RCC 7860 (cell line): ENCODE measurements at regions not wholly inside any gene's neighbourhood (a gene's known extent, or its start where the extent isn't known, plus 50 kb on each side); places are given as distances from the start of the nearest gene placed in this dataset.
"Not testable (repeated sequence)": the region's sequence is repeated elsewhere in the genome, so short reads cannot be mapped to it uniquely, and the experiment has no call there.

ENCODE experiments used
- DNase-seq: peaks from one replicate; pipeline ENCODE4 v3.0.0-alpha.2; 2015; ENCODE audit warnings: low spot score
- FAIRE-seq: peaks from 2 replicates; lab custom pipeline; 2012; peaks lifted over from hg19 to GRCh38; lab: Jason Lieb, UNC

DNA sequence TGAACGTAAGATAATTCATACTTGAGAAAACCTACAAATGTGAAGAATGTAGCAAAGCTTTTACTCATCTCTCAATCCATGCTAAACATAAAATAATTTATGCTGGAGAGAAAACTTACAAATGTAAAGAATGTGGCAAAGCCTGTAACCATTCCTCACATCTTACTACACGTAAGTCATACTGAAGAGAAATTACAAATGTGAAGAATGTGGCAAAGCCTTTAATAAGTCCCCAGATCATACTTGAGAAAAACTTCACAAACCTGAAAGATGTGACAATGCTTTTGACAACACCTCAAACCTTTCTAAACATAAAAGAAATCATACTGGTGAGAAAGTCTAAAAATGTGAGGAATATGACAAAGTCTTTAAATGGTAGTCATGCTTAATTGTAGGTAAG, 89.4 kb downstream of the ZNF675 start:
- FAIRE-seq, result no peak

DNA sequence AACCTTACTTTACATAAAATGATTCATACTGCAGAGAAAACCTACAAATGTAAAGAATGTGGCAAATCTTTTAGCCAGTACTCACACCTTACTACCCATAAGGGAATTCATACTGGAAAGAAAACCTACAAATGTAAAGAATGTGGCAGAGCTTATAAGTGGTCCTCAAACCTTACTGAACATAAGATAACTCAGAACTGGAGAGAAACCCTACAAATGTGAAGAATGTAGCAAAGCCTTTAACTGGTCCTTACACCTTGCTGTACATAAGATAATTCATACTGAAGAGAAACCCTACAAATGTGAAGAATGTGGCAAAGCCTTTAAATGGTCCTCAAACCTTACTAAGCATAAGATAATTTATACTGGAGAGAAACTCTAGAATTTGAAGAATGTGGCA, 90.1 kb downstream of the ZNF675 start:
- DNase-seq, result no peak
- FAIRE-seq, result no peak

More for the DNA sequence above, 89.4 kb downstream of the ZNF675 start:
- no peak for DNase-seq

DNA sequence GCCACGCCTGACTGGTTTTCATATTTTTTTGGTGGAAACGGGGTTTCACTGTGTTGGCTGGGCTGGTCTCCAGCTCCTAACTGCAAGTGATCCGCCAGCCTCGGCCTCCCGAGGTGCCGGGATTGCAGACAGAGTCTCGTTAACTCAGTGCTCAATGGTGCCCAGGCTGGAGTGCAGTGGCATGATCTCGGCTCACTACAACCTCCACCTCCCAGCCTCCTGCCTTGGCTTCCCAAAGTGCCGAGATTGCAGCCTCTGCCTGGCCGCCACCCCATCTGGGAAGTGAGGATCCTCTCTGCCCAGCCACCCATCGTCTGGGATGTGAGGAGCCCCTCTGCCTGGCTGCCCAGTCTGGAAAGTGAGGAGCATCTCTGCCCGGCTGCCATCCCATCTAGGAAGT, 92.7 kb downstream of the ZNF675 start:
- not testable (repeated sequence) for FAIRE-seq, DNase-seq

DNA sequence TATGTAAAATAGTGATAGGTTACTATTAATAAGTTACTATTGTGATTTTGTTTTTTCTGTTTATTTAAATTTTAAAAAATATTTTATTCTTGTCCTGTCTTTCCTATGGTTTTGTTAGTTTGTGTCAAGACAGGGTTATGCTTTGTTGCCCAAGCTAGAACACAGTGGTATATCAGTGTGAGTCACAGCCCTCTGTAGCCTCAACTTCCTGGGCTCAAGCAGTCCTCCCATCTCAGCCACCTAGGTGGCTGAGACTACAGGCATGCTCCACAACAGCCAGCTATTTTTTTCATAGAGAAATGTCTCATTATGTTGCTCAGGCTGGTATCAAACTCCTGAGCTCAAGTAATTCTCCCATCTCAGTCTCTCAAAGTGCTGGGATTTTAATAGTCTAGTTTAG, 99.5 kb downstream of the ZNF675 start:
- DNase-seq, result no peak
- FAIRE-seq, result peak; percentile 71

DNA sequence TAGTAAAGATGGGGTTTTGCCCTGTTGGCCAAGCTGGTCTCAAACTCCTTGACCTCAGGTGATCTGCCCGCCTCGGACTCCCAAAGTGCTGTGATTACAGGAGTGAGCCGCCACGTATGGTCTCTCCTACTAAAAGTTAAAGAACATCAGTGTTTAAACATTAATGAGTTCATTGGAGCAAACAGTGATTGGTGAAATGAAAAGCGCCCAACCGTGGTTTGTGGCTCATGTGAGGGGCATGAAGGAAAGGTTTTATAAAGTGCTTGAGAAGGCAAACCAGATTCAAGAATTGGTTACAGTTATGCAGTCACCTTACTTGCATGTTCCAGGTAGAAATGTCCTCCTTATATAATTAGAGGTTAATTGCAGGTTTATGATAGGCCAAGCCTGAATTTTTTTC, 109.5 kb downstream of the ZNF675 start:
- DNase-seq (no peak), FAIRE-seq (peak; percentile 68)

DNA sequence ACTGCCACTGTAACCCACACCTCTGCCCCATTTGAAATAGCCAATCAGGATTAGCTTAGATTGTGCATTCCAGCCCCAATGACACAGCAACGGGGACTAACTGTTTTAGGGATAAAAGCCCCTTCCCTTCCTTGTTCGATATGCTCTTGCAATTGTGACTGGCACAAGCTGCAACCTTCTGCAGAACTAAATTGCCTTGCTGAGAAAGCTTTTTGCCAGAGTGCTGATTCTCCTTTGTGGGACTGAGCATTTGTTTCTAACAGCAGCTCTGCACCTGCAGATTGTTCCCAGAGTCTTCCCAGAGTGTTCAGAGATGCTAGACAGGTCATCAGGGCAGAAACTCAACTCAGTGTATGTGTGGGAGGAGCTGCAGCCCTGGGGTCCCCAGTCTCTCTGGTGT, 115.8 kb downstream of the ZNF675 start:
- DNase-seq (no peak), FAIRE-seq (no peak)

DNA sequence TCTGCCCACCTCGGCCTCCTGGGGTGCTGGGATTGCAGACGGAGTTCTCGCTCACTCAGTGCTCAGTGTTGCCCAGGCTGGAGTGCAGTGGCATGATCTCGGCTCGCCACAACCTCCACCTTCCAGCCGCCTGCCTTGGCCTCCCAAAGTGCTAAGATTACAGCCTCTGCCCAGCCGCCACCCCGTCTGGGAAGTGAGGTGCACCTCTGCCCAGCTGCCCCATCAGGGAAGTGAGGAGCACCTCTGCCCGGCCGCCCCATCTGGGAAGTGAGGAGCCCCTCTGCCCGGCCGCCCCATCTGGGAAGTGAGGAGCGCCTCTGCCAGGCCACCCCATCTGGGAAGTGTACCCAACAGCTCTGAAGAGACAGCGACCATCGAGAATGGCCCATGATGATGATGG, 118.9 kb downstream of the ZNF675 start:
- not testable (repeated sequence) for FAIRE-seq

DNA sequence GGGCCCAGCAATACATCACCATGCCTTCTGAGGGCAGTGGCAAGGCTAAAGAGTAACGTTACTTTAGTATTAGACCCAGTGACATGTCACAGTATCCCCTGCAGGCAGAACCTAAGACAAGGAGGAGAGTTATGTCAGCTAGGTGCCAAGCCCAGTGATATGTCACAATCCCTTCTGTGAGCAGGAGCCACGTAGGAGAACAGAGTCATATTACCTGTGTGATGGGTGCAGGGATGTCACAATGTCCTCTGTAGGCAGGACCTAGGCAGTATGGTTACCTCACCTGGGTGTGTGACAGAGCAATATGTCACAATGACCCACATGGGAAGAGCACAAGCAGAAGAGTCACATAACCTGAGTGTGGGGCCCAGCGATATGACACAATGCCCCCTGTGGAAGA, 121.8 kb downstream of the ZNF675 start:
- no peak for DNase-seq

More for the DNA sequence above, 118.9 kb downstream of the ZNF675 start:
- DNase-seq, result not testable (repeated sequence)

DNA sequence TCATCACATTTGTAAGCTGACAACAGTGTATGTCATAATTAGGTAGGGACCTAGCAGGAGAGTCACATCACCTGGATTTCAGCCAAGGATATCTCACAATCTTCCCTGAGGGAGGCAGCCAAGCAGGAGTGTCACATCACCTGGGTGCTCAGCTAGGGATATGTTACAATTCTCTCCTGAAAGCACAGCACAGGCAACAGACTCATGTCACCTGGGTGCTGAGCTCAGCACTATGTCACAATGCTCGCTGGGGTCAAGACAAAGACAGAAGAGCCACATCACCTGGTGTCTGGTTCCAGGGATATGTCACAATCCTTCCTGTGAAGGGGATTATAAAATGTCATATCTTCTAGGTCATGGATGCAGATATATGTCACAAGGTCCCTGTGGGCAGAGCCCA, 123.7 kb downstream of the ZNF675 start:
- DNase-seq, result no peak
- no peak for FAIRE-seq

More for the DNA sequence above, 121.8 kb downstream of the ZNF675 start:
- FAIRE-seq, result no peak

DNA sequence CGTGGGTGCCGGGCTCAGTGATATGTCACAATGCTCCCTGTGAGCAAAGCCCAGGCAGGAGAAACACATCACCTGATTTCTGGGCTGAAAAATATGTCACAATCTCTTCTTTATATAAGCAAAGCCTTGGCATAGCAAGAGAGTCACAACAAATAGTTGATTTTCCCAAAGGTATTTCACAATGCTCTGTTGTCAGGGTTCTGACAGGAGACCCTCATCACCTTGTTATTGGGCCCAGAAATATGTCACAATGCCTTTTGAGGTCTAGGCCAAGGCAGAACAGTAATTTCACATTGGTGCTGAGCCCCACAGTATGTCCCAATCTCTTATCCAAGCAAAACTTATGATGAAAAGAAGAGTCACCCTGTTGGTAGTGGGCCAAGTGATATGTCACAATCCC, 125.7 kb downstream of the ZNF675 start:
- FAIRE-seq (no peak), DNase-seq (no peak)

DNA sequence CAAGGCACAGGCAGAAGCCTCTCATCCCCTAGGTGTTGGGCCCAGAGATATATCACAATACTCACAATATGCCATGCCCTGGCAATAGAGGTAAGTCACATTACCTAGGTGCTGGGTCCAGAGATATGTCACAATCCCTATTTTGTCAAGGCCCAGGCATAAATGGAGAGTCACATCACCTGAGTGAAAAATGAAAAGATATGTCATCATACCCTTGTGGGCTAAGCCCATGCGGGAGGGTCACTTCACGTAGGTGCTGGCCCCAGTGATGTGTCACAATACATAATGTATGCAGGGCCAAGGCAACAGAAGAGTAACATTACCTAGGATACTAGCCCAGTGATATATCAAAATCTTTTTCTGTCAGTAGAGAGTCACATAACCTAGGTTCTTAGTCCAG, 127.0 kb downstream of the ZNF675 start:
- DNase-seq (no peak), FAIRE-seq (no peak)

DNA sequence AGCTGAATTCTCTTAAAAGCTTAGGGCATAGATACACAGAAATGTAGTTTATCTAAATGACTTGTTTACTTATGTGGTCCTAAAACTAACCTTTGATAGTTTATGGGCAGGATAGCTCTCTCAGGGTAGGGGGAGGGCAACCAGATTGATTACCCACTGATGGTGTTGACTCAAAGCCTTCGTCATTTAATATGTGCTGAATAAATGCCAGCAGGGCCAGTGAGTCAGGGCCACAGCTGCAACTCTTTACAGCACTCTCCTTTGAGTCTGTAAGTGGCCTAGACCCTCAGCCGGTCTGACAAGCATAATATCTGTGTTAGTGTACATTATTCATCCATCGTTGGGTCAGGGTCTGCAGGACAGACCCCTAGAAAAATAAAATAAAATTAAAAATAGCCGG, 128.5 kb downstream of the ZNF675 start:
- DNase-seq, result no peak
- FAIRE-seq, result no peak

DNA sequence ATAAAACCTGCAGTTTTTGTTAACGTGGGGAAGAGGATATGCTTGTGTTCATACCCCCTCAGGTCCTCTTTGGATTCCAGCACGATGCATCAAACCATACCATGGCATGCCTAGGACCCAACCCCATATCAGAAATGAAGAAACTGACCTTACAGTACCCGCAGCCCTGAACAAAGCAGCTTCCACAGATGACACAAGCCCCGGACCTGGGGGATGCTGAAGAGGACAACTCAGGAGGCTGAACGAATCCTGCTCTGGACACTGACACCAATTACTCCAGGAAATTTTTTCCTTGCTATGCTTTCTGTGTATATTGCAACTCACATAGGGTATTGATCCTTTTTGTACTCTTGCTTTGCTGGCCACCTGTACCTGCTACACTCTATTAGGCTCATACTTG, 129.6 kb downstream of the ZNF675 start:
- no peak for DNase-seq
- FAIRE-seq, result no peak

DNA sequence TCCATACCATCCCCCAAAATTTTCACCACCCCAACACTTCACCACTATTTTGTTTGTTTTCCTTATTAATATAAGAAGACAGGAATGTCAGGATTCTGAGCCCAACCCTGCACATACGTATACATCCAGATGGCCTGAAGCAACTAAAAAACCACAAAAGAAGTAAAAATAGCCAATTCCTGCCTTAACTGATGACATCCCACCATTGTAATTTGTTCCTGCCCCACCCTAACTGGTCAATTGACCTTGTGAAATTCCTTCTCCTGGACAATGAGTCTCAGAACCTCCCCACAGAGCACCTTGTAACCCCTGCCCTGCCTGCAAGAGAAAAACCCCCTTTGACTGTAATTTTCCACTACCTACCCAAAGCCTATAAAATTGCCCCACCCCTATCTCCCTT, 132.5 kb downstream of the ZNF675 start:
- FAIRE-seq, result no peak
- peak; percentile 15 for DNase-seq

DNA sequence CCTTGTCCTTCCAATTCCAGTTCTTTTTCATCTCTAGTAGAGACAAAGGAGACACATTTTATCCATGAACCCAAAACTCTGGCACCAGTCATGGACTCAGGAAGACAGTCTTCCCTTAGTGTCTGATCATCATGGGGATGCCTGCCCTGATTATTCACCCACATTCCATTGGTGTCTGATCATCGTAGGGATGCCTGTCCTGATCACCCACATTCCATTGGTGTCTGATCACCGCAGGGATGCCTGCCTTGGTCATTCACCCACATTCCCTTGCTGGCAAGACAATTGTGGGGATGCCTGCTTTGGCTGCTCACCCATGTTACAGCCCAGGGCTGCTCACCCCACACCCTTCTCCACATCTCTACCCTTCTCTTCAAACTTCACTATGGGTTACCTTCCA, 136.9 kb downstream of the ZNF675 start:
- FAIRE-seq (peak; percentile 56), DNase-seq (peak; percentile 36)

DNA sequence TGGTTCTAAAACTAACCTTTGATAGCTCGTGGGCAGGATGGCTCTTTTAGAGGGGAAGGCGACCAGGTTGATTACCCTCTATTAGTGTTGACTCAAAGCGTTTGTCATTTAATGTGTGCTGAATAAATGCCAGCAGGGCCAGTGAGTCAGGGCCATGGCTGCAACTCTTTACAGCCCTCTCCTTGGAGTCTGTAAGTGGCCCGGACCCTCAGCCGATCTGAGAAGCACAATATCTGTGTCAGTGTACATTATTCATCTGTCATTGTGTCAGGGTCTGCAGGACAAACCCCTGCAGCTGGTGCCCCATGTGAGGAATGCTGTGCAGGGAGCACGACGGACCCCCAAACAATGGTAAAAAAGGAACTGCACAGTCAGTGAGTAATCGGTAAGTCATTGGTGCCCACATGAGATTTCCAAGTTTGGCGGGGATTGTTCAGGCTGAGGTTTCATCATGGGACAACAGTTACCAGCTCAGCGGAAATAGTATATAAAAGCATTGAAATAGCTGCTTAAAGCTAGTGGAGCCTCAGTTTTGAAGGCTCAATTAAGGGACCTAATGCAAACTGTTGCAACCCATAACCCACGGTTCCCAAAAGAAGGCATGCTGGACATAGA, 139.1 kb downstream of the ZNF675 start:
- DNase-seq, result peak; percentile 56
- peak; percentile 69 for FAIRE-seq

DNA sequence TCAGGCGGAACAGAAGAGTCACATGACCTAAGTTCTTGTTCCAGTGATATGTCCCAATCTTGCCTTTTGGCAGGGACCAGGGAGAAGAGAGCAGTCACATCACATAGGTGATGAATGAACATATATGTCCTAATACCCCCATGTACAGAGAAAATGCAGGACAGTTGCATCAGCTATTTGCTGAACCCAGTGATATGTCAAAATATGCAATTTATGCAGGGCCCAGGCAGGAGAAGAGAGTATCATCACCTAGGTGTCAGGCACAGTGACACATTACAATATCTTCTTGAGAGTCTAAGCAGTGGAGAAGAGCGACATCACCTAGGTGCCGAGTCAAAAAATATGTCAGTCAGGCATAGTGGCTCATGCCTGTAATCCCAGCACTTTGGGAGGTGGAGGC, 139.9 kb downstream of the ZNF675 start:
- FAIRE-seq, result no peak
- no peak for DNase-seq

DNA sequence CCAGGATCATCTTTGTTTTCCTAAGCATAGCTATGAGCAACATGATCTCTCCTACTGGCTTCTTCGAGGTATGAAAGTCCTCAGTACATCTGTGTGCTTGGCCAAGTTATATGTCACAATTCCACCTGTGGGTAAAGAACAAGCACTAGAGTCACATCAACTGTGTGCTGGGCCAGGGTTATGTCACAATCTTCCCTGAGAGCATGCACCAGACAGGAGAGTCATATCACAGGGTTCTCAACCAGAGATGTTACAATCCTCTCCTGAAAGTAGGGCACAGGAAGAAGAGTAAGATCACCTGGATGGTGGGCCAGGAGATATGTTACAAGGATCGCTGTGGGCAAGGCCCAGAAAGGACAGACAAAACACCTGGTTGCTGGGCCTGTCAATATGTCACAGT, 143.7 kb downstream of the ZNF675 start:
- no peak for FAIRE-seq

DNA sequence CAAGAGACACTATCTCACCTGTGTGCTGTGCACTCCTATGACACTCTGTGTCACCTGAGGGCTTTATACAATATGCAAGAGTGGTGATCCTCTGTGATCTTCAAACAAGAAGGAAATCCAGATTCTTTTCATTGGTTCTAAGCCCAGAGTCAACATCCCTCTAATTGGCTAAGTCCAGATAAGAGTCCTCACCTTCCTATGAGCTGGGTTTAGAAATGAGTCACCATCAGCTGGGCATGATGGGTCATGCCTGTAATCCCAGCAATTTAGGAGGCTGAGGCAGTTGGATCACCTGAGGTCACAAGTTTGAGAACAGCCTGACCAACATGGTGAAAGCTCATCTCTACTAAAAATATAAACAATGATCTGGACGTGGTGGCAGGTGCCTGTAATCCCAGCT, 144.4 kb downstream of the ZNF675 start:
- no peak for DNase-seq
- FAIRE-seq, result no peak

More for the DNA sequence above, 143.7 kb downstream of the ZNF675 start:
- DNase-seq, result no peak

DNA sequence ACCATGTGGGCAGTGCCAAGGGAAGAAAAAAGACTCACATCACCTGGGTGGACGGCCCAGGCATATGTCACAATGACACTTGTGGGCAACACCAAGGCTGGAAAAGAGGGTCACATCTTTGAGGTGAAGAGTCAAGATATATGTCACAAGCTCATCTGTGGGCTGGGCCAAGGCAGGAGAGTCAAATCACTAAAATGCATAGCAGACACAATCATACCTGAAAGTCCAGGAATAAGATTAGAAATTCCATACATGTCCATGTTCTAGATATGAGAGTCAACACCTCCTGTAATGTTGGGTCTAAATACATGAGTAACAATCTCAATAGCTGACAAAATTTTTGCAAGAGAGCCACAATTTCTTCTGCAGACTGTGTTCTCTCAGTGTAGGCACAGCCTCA, 145.0 kb downstream of the ZNF675 start:
- no peak for FAIRE-seq
- no peak for DNase-seq

DNA sequence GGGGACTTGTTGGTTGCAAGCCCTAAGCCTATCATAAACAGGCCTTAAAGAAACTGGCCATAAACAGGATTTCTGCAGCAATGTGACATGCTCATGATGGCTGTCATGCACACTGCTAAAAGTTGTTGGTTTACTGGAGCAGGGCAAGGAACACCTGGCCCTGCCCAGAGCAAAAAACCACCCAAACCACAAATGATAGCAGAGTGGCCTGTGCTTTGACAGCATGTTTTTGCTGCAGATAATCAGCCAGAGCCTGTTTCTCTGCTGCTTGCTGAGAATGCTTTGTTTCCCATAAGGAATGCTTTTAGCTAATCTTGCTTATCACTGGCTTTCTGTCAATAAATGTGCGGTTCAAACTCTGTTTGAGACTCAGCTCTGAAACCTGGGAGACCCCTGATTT, 144.9 kb upstream of the ZNF91 start:
- FAIRE-seq, DNase-seq: not testable (repeated sequence)

DNA sequence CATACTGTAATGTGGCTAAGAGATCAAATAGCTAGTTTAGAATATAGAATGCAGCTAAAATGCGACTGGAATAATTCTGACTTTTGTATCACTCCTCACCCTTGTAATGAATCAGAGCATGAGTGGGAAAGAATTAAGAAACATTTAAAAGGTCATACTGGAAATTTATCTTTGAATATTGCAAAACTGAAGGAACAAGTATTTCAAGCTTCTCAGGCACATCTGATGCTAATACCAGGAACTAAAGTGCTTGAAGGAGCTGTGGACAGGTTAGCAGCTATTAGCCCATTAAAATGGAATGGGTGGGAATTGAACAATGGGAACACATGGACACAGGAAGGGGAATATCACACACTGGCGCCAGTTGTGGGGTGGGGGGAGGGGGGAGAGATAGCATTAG, 144.2 kb upstream of the ZNF91 start:
- DNase-seq, result no peak
- FAIRE-seq, result no peak

DNA sequence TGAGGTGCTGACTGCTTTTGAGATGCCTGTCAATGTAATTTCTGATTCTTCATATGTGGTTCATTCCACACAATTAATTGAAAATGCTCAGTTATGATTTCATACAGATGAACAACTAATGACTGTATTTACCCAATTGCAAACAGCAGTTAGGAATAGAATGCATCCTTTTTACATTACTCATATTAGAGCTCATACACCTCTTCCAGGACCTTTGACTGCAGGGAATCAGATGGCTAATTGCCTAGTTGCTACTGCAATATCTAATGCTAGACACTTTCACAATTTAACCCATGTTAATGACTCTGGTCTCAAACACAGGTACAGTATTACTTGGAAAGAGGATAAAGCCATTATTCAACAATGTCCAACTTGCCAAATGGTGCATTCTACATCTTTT, 141.9 kb upstream of the ZNF91 start:
- DNase-seq, FAIRE-seq: not testable (repeated sequence)
